Gastrocnemius medialis (tissue), 4 donors: ENCODE measurements at regions not wholly inside any gene's neighbourhood (a gene's known extent, or its start where the extent isn't known, plus 50 kb on each side); places are given as distances from the start of the nearest gene placed in this dataset.

Experiments
- CTCF ChIP-seq, 5 experiments: fragments of 450-650 bp in 3 of 5; fragments of 200-600 bp in 2 of 5; sonication (generic) in 2 of 5; IDR thresholded peaks in 4 of 5; conservative IDR thresholded peaks in 1 of 5; 1 replicate in 4 of 5; 2 replicates in 1 of 5; pipeline ENCODE4 v1.5.1; 2016 to 2019; ENCODE audit warnings: antibody characterized with exemption in 5 of 5, mild to moderate bottlenecking in 3 of 5, moderate library complexity in 3 of 5
- POLR2A ChIP-seq, 2 donors: fragments of 450-650 bp; IDR thresholded peaks; one replicate each; pipeline ENCODE4 v1.6.1; 2017; ENCODE audit warnings: antibody characterized with exemption in 2 of 2, mild to moderate bottlenecking in 2 of 2, moderate library complexity in 2 of 2

GRCh38 chr9:104999136-104999535 lies 71.2 kb upstream of the ABCA1 start:
- TF ChIP-seq POLR2A (IDR thresholded peaks at IDR 0.05) (no peak), CTCF (IDR thresholded peaks at IDR 0.05 in 4 of 5, conservative IDR thresholded peaks at IDR 0.05 in 1 of 5) (no peak)
